ENCODE measurements at regions not wholly inside any gene's neighbourhood (a gene's known extent, or its start where the extent isn't known, plus 50 kb on each side); places are given as distances from the start of the nearest gene placed in this dataset.

DNA sequence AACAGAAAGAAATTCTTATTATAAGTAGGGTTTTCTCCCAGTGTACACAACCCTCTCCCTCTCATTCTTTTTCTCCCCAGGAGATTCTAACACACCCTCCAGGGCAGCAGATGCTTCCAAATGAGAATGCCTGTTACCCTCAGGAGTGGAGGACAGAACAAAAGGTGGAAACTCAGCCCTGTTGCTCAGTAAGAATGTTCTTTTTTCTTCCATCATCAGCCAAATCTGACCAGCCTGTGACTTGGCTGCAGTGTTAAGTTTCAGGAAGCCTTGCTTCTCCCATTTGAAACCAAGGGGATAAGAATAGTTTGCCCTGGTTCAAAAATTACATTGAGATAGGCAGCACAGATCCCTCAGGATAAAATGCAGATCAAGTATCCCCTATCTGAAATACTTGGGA is 77.5 kb upstream of the EEPD1 start:
- TF ChIP-seq POLR2A (IDR thresholded peaks at IDR 0.05; ENCODE audit: low read depth, low read length) (no peak), RFX5 (IDR thresholded peaks at IDR 0.05; ENCODE audit: low read depth, low read length) (no peak), MXI1 (IDR thresholded peaks at IDR 0.05; ENCODE audit: borderline replicate concordance, low read depth, low read length) (no peak), BHLHE40 (IDR thresholded peaks at IDR 0.05; ENCODE audit: low read depth, low read length) (no peak), MAZ (IDR thresholded peaks at IDR 0.05; ENCODE audit: borderline replicate concordance, low read depth, low read length) (no peak), RCOR1 (IDR thresholded peaks at IDR 0.05; ENCODE audit: insufficient replicate concordance, low read length) (no peak), CEBPB (IDR thresholded peaks at IDR 0.05; ENCODE audit: low read depth, low read length) (no peak), MAFK (IDR thresholded peaks at IDR 0.05; ENCODE audit: low read depth, low read length) (no peak), FOS (IDR thresholded peaks at IDR 0.05; ENCODE audit: low read depth, low read length) (no peak), RAD21 (IDR thresholded peaks at IDR 0.05; ENCODE audit: low read length) (no peak), CHD1 (IDR thresholded peaks at IDR 0.05; ENCODE audit: low read depth, low read length) (no peak), SMC3 (IDR thresholded peaks at IDR 0.05; ENCODE audit: low read depth, low read length) (no peak), NFE2L2 (IDR thresholded peaks at IDR 0.05; ENCODE audit: low read depth, low read length) (no peak)
- TF ChIP-seq, protein P1, sequence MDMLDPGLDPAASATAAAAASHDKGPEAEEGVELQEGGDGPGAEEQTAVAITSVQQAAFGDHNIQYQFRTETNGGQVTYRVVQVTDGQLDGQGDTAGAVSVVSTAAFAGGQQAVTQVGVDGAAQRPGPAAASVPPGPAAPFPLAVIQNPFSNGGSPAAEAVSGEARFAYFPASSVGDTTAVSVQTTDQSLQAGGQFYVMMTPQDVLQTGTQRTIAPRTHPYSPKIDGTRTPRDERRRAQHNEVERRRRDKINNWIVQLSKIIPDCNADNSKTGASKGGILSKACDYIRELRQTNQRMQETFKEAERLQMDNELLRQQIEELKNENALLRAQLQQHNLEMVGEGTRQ (IDR thresholded peaks at IDR 0.05; ENCODE audit: low read depth, low read length): no peak
- TF ChIP-seq, protein P2, sequence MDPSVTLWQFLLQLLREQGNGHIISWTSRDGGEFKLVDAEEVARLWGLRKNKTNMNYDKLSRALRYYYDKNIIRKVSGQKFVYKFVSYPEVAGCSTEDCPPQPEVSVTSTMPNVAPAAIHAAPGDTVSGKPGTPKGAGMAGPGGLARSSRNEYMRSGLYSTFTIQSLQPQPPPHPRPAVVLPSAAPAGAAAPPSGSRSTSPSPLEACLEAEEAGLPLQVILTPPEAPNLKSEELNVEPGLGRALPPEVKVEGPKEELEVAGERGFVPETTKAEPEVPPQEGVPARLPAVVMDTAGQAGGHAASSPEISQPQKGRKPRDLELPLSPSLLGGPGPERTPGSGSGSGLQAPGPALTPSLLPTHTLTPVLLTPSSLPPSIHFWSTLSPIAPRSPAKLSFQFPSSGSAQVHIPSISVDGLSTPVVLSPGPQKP (IDR thresholded peaks at IDR 0.05; ENCODE audit: borderline replicate concordance, low read depth, low read length): no peak
- TF ChIP-seq, protein P3, sequence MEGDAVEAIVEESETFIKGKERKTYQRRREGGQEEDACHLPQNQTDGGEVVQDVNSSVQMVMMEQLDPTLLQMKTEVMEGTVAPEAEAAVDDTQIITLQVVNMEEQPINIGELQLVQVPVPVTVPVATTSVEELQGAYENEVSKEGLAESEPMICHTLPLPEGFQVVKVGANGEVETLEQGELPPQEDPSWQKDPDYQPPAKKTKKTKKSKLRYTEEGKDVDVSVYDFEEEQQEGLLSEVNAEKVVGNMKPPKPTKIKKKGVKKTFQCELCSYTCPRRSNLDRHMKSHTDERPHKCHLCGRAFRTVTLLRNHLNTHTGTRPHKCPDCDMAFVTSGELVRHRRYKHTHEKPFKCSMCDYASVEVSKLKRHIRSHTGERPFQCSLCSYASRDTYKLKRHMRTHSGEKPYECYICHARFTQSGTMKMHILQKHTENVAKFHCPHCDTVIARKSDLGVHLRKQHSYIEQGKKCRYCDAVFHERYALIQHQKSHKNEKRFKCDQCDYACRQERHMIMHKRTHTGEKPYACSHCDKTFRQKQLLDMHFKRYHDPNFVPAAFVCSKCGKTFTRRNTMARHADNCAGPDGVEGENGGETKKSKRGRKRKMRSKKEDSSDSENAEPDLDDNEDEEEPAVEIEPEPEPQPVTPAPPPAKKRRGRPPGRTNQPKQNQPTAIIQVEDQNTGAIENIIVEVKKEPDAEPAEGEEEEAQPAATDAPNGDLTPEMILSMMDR (conservative IDR thresholded peaks at IDR 0.05; ENCODE audit: low read depth, low read length): no peak
- Histone ChIP-seq H3K27me3 (ENCODE audit: control insufficient read depth, insufficient read depth, low read length) (peaks cover 38% of the 10 kb centered on the region), H3K9ac (ENCODE audit: low read depth, low read length) (no peak overlapping the region)

More for the DNA sequence above, 77.5 kb upstream of the EEPD1 start:
- H2AFZ ChIP-seq (replicated peaks; ENCODE audit: low read length, poor library complexity): no peak overlapping the region
- H2BK120ac ChIP-seq (ENCODE audit: low read depth, low read length): no peak overlapping the region
- no peak overlapping the region for H4K5ac ChIP-seq (ENCODE audit: low read depth, low read length)
- H3K4me2 ChIP-seq (ENCODE audit: low read depth, low read length): no peak overlapping the region
- H3K23ac ChIP-seq (ENCODE audit: low read depth, low read length): no peak overlapping the region
- H3K79me1 ChIP-seq (ENCODE audit: low read depth in 1 of 2, low read length in 2 of 2): no peaks in the 10 kb centered on the region
- no TSS peak for BruUV-seq (replicated peaks)
- H3K56ac ChIP-seq (ENCODE audit: extremely low read depth, insufficient read depth, low read length): no peak overlapping the region
- no peak overlapping the region for H3K27ac ChIP-seq (ENCODE audit: insufficient read depth, low read length)
- ATAC-seq (ENCODE audit: low read depth) (no peak), DNase-seq (no peak)
- H2AK9ac ChIP-seq (replicated peaks; ENCODE audit: low read depth, low read length, poor library complexity): no peak overlapping the region
- CTCF ChIA-PET: no interaction called here
- POLR2A ChIA-PET (ENCODE audit: unreplicated experiment): no interaction called here
- no peak overlapping the region for H2AK5ac ChIP-seq (ENCODE audit: low read depth, low read length)
- intact Hi-C loops (cut with micrococcal nuclease) (no loop called here), in situ Hi-C loops (cut with MboI; ENCODE audit: low sequenced_read_pairs) (no loop called here), dilution Hi-C loops (cut with HindIII; ENCODE audit: low sequenced_read_pairs, unreplicated experiment) (no loop called here)
- H3K9me3 ChIP-seq (ENCODE audit: control insufficient read depth, insufficient read depth, low read length): peaks cover 4% of the 10 kb centered on the region; the same call in 1 of the 2 replicates
- no peak overlapping the region for H3K4ac ChIP-seq (ENCODE audit: low read depth, low read length)
- H4K91ac ChIP-seq (ENCODE audit: insufficient read depth, low read depth, low read length): no peak overlapping the region
- no peaks in the 10 kb centered on the region for H4K20me1 ChIP-seq (ENCODE audit: insufficient read depth, low read length)
- H3K18ac ChIP-seq (ENCODE audit: low read depth, low read length): no peak overlapping the region
- H3K4me3 ChIP-seq (ENCODE audit: insufficient read depth, low read depth, low read length): no peak overlapping the region
- H3K4me1 ChIP-seq (ENCODE audit: control insufficient read depth, insufficient read depth, low read length): no peaks in the 10 kb centered on the region
- no peak overlapping the region for H3K14ac ChIP-seq (replicated peaks; ENCODE audit: low read depth, low read length)
- H4K8ac ChIP-seq (ENCODE audit: low read depth in 2 of 2, low read length in 2 of 2): no peak overlapping the region
- no peak overlapping the region for H2BK15ac ChIP-seq (ENCODE audit: low read depth, low read length)
- no peak overlapping the region for H2BK5ac ChIP-seq (ENCODE audit: low read depth, low read length, poor library complexity, severe bottlenecking)
- no peaks in the 10 kb centered on the region for H3K9me1 ChIP-seq (ENCODE audit: insufficient read depth, low read length)
- H3K36me3 ChIP-seq (ENCODE audit: control insufficient read depth, insufficient read depth, low read length): no peaks in the 10 kb centered on the region
- no peak overlapping the region for H2BK20ac ChIP-seq (ENCODE audit: low read depth, low read length)
